ENCODE measurements at regions not wholly inside any gene's neighbourhood (a gene's known extent, or its start where the extent isn't known, plus 50 kb on each side); places are given as distances from the start of the nearest gene placed in this dataset.

- TF ChIP-seq TAF7 (optimal IDR thresholded peaks at IDR 0.05; ENCODE audit: borderline replicate concordance, low read depth, low read length) (no peak), BRCA1 (IDR thresholded peaks at IDR 0.05; ENCODE audit: low read depth, low read length) (no peak), SP4 (IDR thresholded peaks at IDR 0.05; ENCODE audit: low read length) (no peak), CTCF (IDR thresholded peaks at IDR 0.05; ENCODE audit: control extremely low read depth in 1 of 3, insufficient read depth in 1 of 3, low read depth in 1 of 3, low read length in 3 of 3) (no peak)
These were observed 204.1 kb downstream of the TTC8 start (continued) for GRCh38 chr14:89028462-89029134.

Measured in H1 (cell line).